HG02763 (cell line): ENCODE measurements at regions not wholly inside any gene's neighbourhood (a gene's known extent, or its start where the extent isn't known, plus 50 kb on each side); places are given as distances from the start of the nearest gene placed in this dataset.
"Not testable (repeated sequence)": the region's sequence is repeated elsewhere in the genome, so short reads cannot be mapped to it uniquely, and the experiment has no call there.

Source experiments
- ATAC-seq: cut with Tn5 transposase; IDR thresholded peaks from one replicate; pipeline ENCODE4 v1.9.1; 2021; ENCODE audit warnings: mild to moderate bottlenecking, moderate library complexity; ENCODE audit not compliant: unreplicated experiment

DNA sequence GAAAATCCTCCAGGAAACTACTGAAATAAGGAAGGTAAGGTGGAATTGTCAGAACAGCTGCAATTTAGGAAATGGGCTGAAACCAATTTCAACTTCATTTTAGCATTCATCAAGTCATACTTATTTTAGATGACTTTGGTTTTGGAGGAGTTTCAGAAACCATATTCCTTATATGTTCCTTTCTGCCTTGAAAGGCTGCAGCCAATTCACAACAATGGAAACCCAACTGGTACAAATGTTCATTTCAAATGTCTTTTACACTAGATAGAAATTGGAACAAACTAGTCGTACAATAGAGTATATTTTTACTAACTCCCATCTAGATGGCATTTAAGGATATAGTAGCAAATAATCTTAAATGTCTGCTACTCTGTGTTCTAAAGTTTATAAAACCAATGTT lies 82.6 kb upstream of the ANKH start:
- ATAC-seq = no peak

DNA sequence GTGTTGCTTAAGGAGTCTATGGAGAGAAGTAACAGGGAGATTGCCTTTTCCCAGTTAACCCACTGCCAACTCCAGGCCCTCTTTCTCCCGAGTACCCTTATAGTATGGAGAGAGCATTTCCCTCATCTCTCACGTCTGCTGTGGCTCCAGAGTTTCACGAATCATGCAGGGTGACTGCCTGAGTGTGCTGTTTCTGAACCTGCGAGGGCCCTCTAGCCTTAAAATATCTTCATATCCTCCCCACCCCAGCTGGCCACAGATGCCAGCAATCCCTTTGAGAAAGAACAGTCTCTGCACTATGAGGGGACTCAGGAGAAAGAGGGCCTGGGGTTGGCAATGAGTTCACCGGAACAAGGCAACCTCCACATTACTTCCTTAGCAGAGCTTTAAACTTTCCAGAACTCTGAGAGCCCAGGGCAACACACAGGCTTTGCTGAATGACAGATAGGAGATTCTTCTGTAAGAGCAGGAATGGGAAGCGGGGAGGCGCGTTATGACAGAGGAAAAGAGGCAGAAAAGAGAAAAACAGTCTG lies 81.6 kb upstream of the ANKH start:
- no peak for ATAC-seq

DNA sequence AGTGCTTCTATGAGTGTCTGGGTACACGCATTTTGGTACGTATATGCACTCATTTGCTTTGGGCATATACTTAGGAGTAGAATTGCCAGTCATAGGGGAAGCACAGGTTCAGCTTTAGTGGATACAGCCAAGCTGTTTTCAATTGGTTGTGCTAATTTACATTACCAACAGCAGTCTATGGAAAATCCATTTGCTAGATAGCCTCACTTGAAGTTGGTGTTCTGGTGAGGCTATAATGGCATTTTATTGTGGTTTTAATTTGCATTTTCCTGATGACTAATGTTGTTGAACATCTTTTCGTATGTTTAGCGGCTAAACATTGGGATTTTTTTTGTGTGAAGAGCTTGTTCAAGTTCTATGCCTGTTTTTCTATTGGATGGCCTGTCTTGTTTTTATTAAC lies 76.8 kb upstream of the ANKH start:
- no peak for ATAC-seq

DNA sequence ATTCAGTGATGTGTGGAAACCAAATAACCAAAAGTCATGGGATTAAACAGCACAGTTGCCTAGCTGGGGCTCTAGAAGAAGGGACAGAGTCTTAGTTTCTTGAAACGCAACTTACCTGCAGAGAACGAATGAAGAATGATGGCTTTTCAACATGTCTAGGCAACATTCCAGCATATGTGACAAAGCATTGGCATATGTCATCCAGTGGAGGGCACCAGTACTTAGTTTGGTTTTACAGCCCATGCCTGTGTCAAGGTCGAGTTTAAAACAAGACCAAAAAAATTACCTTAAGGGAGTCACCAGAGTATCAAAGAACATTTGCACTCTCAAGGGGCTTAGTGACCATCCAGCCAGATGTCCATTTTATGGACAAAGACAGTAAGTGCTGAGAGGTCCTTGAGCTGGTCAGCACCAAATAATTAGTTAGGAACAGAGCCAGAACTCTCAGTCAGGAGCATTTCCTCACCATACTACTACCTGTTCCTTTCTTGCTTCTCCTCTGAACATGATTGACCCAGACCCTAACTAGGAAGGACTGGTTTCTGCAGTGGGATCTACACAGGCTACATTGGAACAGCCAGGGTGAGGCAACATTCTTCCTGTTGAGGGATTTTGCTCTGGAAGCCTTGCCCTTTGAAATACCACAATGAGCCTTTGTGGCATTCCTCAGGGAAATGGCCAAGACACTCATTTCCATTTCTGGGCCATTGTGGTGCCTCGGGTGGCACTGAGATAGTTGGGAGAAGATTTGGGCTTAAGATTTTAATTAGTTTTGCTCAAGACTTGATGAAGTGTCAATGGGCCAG lies 75.4 kb upstream of the ANKH start:
- peak; percentile 56 for ATAC-seq

DNA sequence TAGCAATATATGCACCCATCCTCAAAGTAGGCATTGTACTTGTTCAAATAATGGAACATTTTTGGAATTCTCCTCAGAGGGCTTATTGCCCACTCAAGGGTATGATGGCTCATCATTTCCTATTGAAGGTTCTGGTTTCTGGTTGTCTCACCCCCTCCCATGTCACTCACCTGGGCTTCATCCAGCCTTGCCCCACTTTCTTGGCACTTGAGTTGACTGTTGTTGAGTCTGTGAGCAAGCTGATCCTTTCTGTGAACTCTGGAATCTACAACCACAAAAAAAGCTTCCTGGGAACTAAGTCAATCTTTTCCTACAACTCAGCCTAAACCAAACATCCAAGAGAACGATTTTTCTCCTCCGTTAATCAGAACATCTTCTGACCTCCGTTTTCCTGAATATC lies 73.9 kb upstream of the ANKH start:
- no peak for ATAC-seq

DNA sequence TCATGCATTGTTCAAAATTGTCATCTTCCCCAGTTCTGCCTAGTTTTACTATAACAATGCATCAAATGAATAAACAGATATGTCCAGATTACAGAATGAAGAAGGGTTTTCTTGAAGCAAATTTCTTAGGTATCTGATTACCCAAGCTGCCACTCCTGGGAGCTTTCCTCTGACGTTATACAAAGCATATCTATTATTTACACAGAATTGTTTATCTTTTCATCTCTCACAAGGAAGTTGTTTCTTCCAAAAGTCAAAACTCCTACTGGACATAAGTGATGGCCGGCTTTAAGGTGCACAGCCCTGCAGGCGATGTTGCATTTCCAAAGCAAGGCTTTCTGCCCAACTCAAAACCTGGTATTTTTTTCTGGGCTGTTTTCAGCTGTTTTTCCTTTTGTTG lies 73.4 kb upstream of the ANKH start:
- ATAC-seq = no peak

DNA sequence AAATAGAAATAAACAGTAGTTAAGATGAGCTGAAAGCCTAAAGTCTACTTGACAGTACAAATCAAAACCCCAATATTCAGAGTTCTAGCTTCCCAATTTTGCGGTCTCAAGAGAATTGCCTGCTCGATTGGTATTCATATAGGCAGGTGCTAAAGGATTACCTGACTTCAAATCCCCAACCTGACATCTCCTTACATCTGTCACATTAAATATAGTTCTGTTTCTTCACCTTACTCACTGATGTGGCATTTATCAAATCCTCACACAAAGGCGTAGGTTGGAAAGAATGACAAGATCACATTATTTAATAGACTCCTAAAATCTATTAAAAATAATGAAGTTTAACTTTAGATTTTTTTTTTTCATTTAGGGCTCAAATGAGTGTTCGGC lies 72.8 kb upstream of the ANKH start:
- ATAC-seq = no peak

DNA sequence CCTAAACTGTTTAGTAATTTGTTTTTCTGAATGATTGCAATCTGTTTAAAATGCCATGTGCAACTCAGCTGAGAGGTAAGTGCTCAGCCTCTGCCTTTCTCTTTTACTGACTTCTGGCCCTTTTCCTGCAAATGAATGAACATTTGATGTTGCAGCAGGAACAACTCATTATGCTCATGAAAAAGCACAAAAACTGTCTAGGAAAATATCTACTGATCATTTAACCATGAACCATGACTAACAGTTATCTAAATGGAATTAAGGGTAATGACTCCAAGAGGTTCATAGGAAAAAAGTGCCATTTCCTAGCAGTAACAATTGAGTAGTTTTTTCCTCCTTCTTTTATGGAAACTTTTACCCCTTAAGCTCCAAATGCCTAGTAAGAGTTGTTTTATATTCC lies 70.6 kb upstream of the ANKH start:
- ATAC-seq = no peak

DNA sequence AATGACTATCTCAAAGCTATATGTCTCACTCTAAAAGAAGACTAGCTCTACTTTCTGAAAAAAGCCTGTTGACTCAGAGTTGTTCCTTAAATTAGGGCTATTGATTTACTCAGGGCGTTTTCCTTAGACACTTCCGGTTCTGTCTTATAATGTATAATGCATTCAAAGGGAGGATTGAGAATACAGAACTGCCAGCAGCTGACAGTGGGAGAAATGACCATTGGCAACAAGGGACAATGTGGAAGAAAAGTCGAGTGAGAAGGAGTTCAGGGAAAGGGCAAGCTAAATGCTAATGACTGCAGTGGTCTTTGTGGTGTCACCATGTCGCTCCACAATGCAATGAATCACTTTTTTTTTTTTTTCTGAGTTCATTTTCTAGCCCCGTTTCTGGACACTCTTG lies 65.7 kb upstream of the ANKH start:
- ATAC-seq = no peak

DNA sequence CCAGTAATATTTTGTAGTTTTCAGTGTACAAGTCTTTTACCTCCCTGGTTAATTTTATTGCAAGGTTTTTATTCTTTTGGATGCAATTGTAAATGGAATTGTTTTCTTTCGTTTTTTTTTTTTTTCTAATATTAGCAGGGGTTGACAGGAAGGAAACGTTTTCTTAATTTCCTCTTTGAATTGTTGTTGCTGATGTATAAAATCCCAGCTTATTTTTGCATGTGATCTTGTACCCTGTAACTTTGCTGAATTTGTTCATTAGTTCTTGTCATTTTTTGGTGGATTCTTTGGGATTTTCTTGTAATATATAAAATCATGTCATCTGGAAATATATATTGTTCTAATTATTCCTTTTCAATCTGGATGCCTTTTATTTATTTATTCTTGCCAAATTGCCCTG lies 65.0 kb upstream of the ANKH start:
- no peak for ATAC-seq

DNA sequence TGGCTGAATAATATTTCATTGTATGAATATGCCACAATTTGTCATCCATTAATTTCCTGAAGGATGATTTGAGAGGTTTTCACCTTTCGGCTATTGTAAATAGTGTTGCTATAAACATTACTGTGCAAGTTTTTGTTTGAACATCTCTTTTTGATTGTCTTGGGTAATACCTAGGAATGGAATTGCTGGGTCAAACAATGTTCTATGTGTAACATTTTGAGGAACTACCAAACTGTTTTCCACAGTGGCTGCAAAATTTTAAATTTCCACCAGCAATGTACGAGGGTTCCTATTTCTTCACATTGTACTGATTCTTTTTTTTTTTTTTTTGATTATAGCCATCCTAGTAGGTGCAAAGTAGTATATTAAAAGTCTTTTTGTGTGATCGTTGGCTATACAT lies 63.8 kb upstream of the ANKH start:
- ATAC-seq = no peak

DNA sequence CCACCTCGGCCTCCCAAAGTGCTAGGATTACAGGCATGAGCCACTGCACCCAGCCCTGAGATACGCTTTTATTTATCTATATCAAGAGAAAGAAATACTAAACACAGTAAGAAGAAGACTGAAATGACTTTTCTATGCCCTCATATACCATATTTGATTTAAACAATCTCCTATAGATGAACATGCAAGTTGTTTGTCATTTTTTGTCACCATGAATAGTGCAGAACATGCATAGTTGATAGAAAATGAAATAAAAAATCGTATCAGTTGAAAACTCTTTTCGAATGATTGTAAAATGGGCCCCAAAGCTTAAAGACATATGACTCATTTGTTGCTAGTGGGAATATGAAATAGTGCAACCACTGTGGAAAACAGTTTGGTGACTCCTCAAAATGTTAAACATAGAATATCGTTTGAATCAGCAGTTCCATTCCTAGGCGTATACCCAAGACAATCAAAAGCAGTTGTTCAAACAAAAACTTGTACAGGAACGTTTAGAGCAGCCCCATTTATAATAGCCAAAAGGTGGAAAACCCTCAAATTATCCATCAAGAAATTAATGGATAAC lies 61.4 kb upstream of the ANKH start:
- no peak for ATAC-seq

DNA sequence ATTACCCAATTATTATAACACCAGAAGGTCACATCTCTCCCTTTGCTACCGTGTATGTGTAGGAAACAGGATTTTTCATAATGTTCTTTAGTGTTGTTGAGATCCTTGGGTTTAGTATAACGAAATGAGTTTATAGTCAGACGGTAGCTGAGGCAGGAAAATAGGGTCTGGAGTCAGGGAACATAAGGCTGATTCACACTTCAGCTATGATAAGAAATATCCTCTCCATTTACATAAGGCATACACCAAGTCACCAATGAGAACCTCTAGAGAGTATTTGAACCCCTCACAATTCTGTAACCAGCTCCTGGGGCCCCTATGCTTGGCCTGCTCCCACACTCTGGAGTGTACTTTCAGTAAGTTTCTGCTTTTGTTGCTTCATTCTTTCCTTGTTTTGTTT lies 58.9 kb upstream of the ANKH start:
- no peak for ATAC-seq

DNA sequence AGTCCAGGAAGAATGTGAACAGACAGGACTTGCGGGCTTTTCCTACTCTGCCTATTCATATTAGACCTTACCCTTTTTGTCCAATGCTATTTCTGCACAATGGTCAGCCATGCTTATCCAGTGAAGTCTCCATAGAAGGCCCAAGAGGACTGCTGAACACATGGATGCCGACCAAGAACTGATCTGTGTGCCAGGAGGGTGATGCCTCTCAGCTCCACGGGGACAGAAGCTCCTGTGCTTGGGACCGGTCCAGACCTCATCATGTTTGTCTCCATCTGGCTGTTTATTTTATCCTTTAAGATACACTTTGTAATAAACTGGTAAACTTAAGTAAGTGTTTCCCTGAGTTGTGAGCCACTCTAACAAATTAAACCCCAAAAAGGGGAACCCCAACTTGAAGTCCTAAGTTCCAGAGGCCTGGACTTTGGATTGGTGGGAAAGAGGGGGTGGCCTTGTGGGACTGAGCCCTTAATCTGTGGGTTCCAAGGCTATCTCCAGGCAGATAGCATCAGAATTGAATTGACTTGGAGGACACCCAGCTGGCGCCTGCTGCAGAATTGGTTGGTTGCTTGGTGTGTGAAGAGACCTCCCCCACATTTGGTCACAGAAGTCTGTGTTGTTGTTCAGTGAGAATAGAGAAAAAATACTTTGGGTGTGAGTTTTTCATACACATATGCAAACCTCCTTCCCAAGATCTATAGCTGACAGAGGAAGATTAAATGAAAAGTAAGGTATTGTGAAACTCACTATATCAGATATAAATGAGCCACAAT lies 57.9 kb upstream of the ANKH start:
- no peak for ATAC-seq

DNA sequence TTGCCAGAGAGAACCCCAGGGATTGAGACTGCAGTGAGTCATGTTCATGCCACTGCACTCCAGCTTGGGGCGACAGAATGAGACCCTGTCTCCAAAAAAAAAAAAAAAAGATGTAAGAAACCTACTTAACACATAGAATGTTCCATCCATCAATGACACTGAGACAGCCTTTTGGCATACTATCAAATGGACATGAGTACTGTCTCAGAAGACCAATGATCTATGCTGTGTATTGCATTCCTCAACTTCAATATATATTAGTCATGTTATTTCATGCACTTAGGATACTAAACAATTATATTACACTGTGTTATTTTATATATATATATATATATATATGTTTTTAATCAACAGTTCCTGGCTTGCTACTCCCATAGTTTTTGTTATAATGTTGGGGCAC lies 57.1 kb upstream of the ANKH start:
- no peak for ATAC-seq

DNA sequence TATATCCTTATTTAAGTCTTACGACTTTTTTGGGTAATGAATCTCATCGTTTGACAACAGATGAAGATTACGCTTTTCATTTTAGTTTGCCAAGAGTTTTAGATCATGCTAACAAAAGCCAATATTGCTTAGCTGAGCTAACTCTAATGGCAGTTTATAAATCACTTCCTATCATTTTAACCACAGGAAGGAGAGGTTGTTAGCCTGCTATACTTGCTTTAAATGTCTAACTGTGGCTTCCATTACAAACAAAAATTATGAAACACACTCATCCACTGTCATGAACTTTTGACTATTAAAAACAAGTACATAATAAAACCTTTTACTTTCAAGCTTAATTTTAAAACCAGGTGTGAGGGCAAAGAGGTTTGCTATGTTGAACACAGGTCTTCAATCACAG lies 53.7 kb upstream of the ANKH start:
- no peak for ATAC-seq

DNA sequence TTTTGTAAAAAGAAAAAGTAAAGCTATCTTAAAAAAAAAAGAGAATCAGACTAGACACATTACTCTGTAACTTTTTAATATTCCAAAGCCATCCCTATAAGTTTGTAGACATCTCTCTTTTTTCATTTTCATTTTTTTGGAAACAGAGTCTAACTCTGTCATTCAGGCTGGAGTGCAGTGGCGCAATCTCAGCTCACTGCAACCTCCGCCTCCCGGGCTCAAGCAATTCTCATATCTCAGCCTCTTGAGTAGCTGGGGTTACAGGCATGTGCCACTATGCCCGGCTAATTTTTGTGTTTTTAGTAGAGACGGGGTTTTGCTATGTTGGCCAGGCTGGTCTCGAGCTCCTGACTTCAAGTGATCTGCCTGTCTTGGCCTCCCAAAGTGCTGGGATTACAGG lies 51.4 kb upstream of the ANKH start:
- ATAC-seq = not testable (repeated sequence)

DNA sequence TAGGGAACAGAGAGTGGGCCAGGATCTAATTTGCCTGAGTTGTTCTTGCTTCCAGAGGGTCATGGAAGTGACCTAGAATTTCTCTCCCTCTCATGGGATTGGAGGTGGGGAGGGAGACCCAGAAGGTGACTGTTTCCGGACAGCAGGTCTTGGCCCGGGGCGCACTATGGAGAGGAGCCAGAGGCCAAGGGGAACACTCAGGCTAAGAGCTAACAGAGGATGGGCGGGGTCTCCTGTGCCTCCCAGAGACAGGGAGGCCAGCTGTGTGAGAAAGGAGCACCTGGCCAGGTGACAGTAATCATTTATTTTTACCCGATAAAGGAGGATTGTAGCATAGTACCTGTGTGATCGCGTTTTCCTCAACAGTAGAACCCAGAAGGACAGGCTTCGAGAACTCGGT lies 50.9 kb upstream of the ANKH start:
- ATAC-seq = no peak
